Adrenal gland (tissue), 9 donors: ENCODE measurements at regions not wholly inside any gene's neighbourhood (a gene's known extent, or its start where the extent isn't known, plus 50 kb on each side); places are given as distances from the start of the nearest gene placed in this dataset.

Source experiments
- DNase-seq, 7 donors: peaks; one replicate each; pipeline ENCODE4 v3.0.0-alpha.2; 2019 to 2020
- H3K27ac ChIP-seq, 5 donors: fragments of 200-600 bp; sonication (generic) in 4 of 5; 1 replicate in 3 of 5; 2 replicates in 2 of 5; pipeline versions ENCODE4 v1.5.1 to v1.8.0; 2016 to 2020; ENCODE audit warnings: mild to moderate bottlenecking in 1 of 5
- H3K27me3 ChIP-seq: fragments of 200-600 bp; 2 replicates; pipeline ENCODE4 v1.8.0; 2021
- H3K36me3 ChIP-seq, 2 donors: fragments of 200-600 bp; replicated peaks in 1 of 2; 1 replicate in 1 of 2; 2 replicates in 1 of 2; pipeline versions ENCODE4 v1.5.1 to v1.8.0; 2018 to 2022
- H3K4me1 ChIP-seq, 2 donors: fragments of 200-600 bp; replicated peaks in 1 of 2; 1 replicate in 1 of 2; 2 replicates in 1 of 2; pipeline versions ENCODE4 v1.5.1 to v1.8.0; 2018 to 2021
- H3K4me3 ChIP-seq, 4 donors: fragments of 200-600 bp; sonication (generic) in 3 of 4; one replicate each; pipeline ENCODE4 v1.5.1; 2016 to 2018
- H3K9me3 ChIP-seq, 3 donors: fragments of 200-600 bp; sonication (generic) in 1 of 3; replicated peaks in 1 of 3; 1 replicate in 2 of 3; 2 replicates in 1 of 3; pipeline versions ENCODE4 v1.5.1 to v1.8.0; 2016 to 2021
- CTCF ChIP-seq, 6 experiments: fragments of 450-650 bp in 4 of 6; fragments of 200-600 bp in 2 of 6; sonication (generic) in 1 of 6; IDR thresholded peaks; 1 replicate in 5 of 6; 2 replicates in 1 of 6; pipeline versions ENCODE4 v1.5.1 to v1.8.0; 2016 to 2021; ENCODE audit warnings: antibody characterized with exemption in 6 of 6, mild to moderate bottlenecking in 2 of 6, moderate library complexity in 1 of 6
- POLR2A ChIP-seq, 2 donors: fragments of 450-650 bp; IDR thresholded peaks; one replicate each; pipeline ENCODE4 v1.6.1; 2017; ENCODE audit warnings: antibody characterized with exemption in 2 of 2, mild to moderate bottlenecking in 2 of 2, moderate library complexity in 1 of 2
- WGBS, 4 donors: extraction: QIAGEN DNeasy Blood & Tissue Kit in 2 of 4; methylation state at CpG; one replicate each; pipeline versions ENCODE4 v1.1.5 to v1.1.7; 2013 to 2017; 5-methylcytosine and 5-hydroxymethylcytosine counted together
- intact Hi-C, 2 donors: fragments of 100-400 bp; cut with DNase I; formaldehyde crosslinking; loops; one replicate each; pipeline versions ENCODE4 v1.14.1 to v1.15.0; 2022 to 2023
- donor health status: healthy with polysubstance abuse.
- donor health status: Bipolar disorder and iron deficiency.
- donor health status: DM: yes; HTN: yes; CAD: no.
- donor health status: DM: no; HTN: no; CAD: no.
- donor health status: DM: no; HTN: no; CAD: no.

GRCh38 chr7:69172357-69173077, 425.8 kb upstream of the AUTS2 start:
- TF ChIP-seq POLR2A (IDR thresholded peaks at IDR 0.05) (no peak), CTCF (IDR thresholded peaks at IDR 0.05) (no peak)
- Histone ChIP-seq H3K4me3 (no peak overlapping the region), H3K27me3 (no peaks in the 10 kb centered on the region), H3K4me1 (no peaks in the 10 kb centered on the region), H3K9me3 (no peaks in the 10 kb centered on the region), H3K27ac (no peak overlapping the region), H3K36me3 (no peaks in the 10 kb centered on the region)
- DNase-seq: no peak
- 78 to 84% (median 80%) methylated on average over 9 to 10 of the region's 10 CpGs for WGBS, 4 donors
- intact Hi-C loops: no loop called here

GRCh38 chr7:69173341-69173740, 424.9 kb upstream of the AUTS2 start:
- H3K4me3 ChIP-seq: no peak overlapping the region
- H3K36me3 ChIP-seq: no peaks in the 10 kb centered on the region
- intact Hi-C loops: no loop called here
- 79 to 86% (median 82%) methylated on average over 4 of the region's 4 CpGs for WGBS, 4 donors
- no peak overlapping the region for H3K27ac ChIP-seq
- H3K27me3 ChIP-seq: no peaks in the 10 kb centered on the region
- no peaks in the 10 kb centered on the region for H3K9me3 ChIP-seq
- no peaks in the 10 kb centered on the region for H3K4me1 ChIP-seq
- DNase-seq: no peak
- no peak for TF ChIP-seq CTCF (IDR thresholded peaks at IDR 0.05)
- TF ChIP-seq POLR2A (IDR thresholded peaks at IDR 0.05): no peak

- WGBS, 4 donors: 70 to 89% (median 78%) methylated on average over 1 of the region's 1 CpG
- no peaks in the 10 kb centered on the region for H3K4me1 ChIP-seq
- no peak overlapping the region for H3K27ac ChIP-seq
- H3K27me3 ChIP-seq: no peaks in the 10 kb centered on the region
- no peak for DNase-seq
- H3K4me3 ChIP-seq: no peak overlapping the region
- no peaks in the 10 kb centered on the region for H3K36me3 ChIP-seq
- H3K9me3 ChIP-seq: no peaks in the 10 kb centered on the region
- TF ChIP-seq POLR2A (IDR thresholded peaks at IDR 0.05) (no peak), CTCF (IDR thresholded peaks at IDR 0.05) (no peak)
- intact Hi-C loops: no loop called here
Measured at GRCh38 chr7:69173846-69174245, 424.4 kb upstream of the AUTS2 start.

GRCh38 chr7:69176841-69177240, 421.4 kb upstream of the AUTS2 start:
- H3K4me3 ChIP-seq: no peak overlapping the region
- no peaks in the 10 kb centered on the region for H3K27me3 ChIP-seq
- intact Hi-C loops: no loop called here
- no peak overlapping the region for H3K27ac ChIP-seq
- 66 to 74% (median 72%) methylated on average over 2 of the region's 2 CpGs for WGBS, 4 donors
- H3K4me1 ChIP-seq: no peaks in the 10 kb centered on the region
- H3K9me3 ChIP-seq: no peaks in the 10 kb centered on the region
- no peaks in the 10 kb centered on the region for H3K36me3 ChIP-seq
- TF ChIP-seq POLR2A (IDR thresholded peaks at IDR 0.05): no peak
- DNase-seq: no peak

- H3K4me3 ChIP-seq: no peak overlapping the region
- no peak overlapping the region for H3K27ac ChIP-seq
- no peaks in the 10 kb centered on the region for H3K27me3 ChIP-seq
- WGBS, 4 donors: 38 to 49% (median 44%) methylated on average over 5 of the region's 5 CpGs
- H3K9me3 ChIP-seq: no peaks in the 10 kb centered on the region
- no peak for DNase-seq
- intact Hi-C loops: no loop called here
- TF ChIP-seq CTCF (IDR thresholded peaks at IDR 0.05) (no peak), POLR2A (IDR thresholded peaks at IDR 0.05) (no peak)
- H3K4me1 ChIP-seq: no peaks in the 10 kb centered on the region
- H3K36me3 ChIP-seq: no peaks in the 10 kb centered on the region
Measured at GRCh38 chr7:69177461-69177861, 420.8 kb upstream of the AUTS2 start.
